Keratinocyte (primary cell): ENCODE measurements at regions not wholly inside any gene's neighbourhood (a gene's known extent, or its start where the extent isn't known, plus 50 kb on each side); places are given as distances from the start of the nearest gene placed in this dataset.

Experiments used
- DNase-seq: peaks from one replicate; pipeline ENCODE4 v3.0.0-alpha.2; 2011; ENCODE audit warnings: low read depth, missing footprints, low spot score
- FAIRE-seq: peaks from 2 replicates; lab custom pipeline; 2011; peaks lifted over from hg19 to GRCh38; lab: Jason Lieb, UNC
- H2AFZ ChIP-seq: 2 replicates; pipeline ENCODE4 v1.6.0; 2012; ENCODE audit warnings: low read length, control low read depth, inconsistent platforms; ENCODE audit not compliant: control insufficient read depth
- H3K27ac ChIP-seq: 2 replicates; pipeline ENCODE4 v1.5.1; 2011; ENCODE audit warnings: low read length; ENCODE audit not compliant: control insufficient read depth, insufficient read depth
- H3K27me3 ChIP-seq: 3 replicates; pipeline ENCODE4 v1.6.0; 2011; ENCODE audit warnings: low read length; ENCODE audit not compliant: control insufficient read depth, insufficient read depth; ENCODE audit errors: extremely low read depth
- H3K36me3 ChIP-seq, 2 experiments: 2 replicates in 1 of 2; 3 replicates in 1 of 2; pipeline ENCODE4 v1.5.1; 2011; ENCODE audit warnings: low read length in 2 of 2, mild to moderate bottlenecking in 1 of 2; ENCODE audit not compliant: control insufficient read depth in 2 of 2, insufficient read depth in 2 of 2; ENCODE audit errors: extremely low read depth in 1 of 2
- H3K4me1 ChIP-seq: 3 replicates; pipeline ENCODE4 v1.5.1; 2011; ENCODE audit warnings: low read length; ENCODE audit not compliant: control insufficient read depth, insufficient read depth; ENCODE audit errors: extremely low read depth
- H3K4me2 ChIP-seq: 3 replicates; pipeline ENCODE4 v1.6.0; 2011; ENCODE audit warnings: low read depth, low read length; ENCODE audit not compliant: control insufficient read depth, insufficient read depth; ENCODE audit errors: extremely low read depth
- H3K4me3 ChIP-seq, 3 experiments: fragments of 200-600 bp in 1 of 3; sonication (generic) in 1 of 3; 2 replicates in 2 of 3; 3 replicates in 1 of 3; pipeline ENCODE4 v1.5.1; 2011 to 2016; ENCODE audit warnings: low read length in 3 of 3, mild to moderate bottlenecking in 3 of 3, control low read depth in 2 of 3, inconsistent platforms in 1 of 3, low read depth in 1 of 3, mixed read lengths in 1 of 3, mixed run types in 1 of 3, moderate library complexity in 1 of 3; ENCODE audit not compliant: control insufficient read depth in 2 of 3, insufficient read depth in 2 of 3; ENCODE audit errors: extremely low read depth in 1 of 3
- H3K79me2 ChIP-seq: 2 replicates; pipeline ENCODE4 v1.6.0; 2012; ENCODE audit warnings: low read length; ENCODE audit not compliant: control insufficient read depth, insufficient read depth
- H3K9ac ChIP-seq: 3 replicates; pipeline ENCODE4 v1.6.0; 2011; ENCODE audit warnings: low read length; ENCODE audit not compliant: control insufficient read depth, insufficient read depth; ENCODE audit errors: extremely low read depth
- H3K9me1 ChIP-seq: 3 replicates; pipeline ENCODE4 v1.6.0; 2011; ENCODE audit warnings: low read length; ENCODE audit not compliant: control insufficient read depth, insufficient read depth; ENCODE audit errors: extremely low read depth
- H3K9me3 ChIP-seq: 2 replicates; pipeline ENCODE4 v1.5.1; 2012; ENCODE audit warnings: low read depth, low read length; ENCODE audit not compliant: control insufficient read depth
- H4K20me1 ChIP-seq: 3 replicates; pipeline ENCODE4 v1.6.0; 2011; ENCODE audit warnings: low read length; ENCODE audit not compliant: control insufficient read depth, insufficient read depth; ENCODE audit errors: extremely low read depth
- CTCF ChIP-seq, 3 experiments: IDR thresholded peaks in 1 of 3; conservative IDR thresholded peaks in 1 of 3; optimal IDR thresholded peaks in 1 of 3; 2 replicates in 2 of 3; 3 replicates in 1 of 3; pipeline versions ENCODE3 to v1.5.1; 2011; ENCODE audit warnings: low read length in 3 of 3, mild to moderate bottlenecking in 3 of 3, moderate library complexity in 2 of 3, control low read depth in 1 of 3, inconsistent platforms in 1 of 3; ENCODE audit not compliant: insufficient read depth in 2 of 3; ENCODE audit errors: extremely low read depth in 1 of 3
- EZH2 ChIP-seq: IDR thresholded peaks from one replicate; pipeline ENCODE4 v1.6.1; 2012; ENCODE audit warnings: inconsistent platforms, mild to moderate bottlenecking, low read length, moderate library complexity
- dilution Hi-C: fragments of 300-500 bp; cut with MboI; formaldehyde crosslinking; loops from one replicate; pipeline ENCODE4 v1.7.0; 2020; ENCODE audit warnings: low sequenced_read_pairs; ENCODE audit not compliant: extremely low pct_ligation_motif_present

- no peaks in the 10 kb centered on the region for H3K36me3 ChIP-seq
- H3K9ac ChIP-seq, result no peak overlapping the region
- DNase-seq, result no peak
- H2AFZ ChIP-seq, result no peak overlapping the region
- no peak for FAIRE-seq
- H3K9me3 ChIP-seq, result no peaks in the 10 kb centered on the region
- H4K20me1 ChIP-seq, result no peaks in the 10 kb centered on the region
- no peak overlapping the region for H3K4me3 ChIP-seq
- no peak overlapping the region for H3K27ac ChIP-seq
- no peaks in the 10 kb centered on the region for H3K4me1 ChIP-seq
- dilution Hi-C loops, result no loop called here
- no peaks in the 10 kb centered on the region for H3K79me2 ChIP-seq
- H3K27me3 ChIP-seq, result no peaks in the 10 kb centered on the region
- no peak for TF ChIP-seq EZH2
- no peak for TF ChIP-seq CTCF (optimal IDR thresholded peaks at IDR 0.05 in 1 of 3, IDR thresholded peaks at IDR 0.05 in 1 of 3, conservative IDR thresholded peaks at IDR 0.05 in 1 of 3; ENCODE audit: extremely low read depth in 1 of 3, insufficient read depth in 2 of 3, low read length in 3 of 3)
- no peaks in the 10 kb centered on the region for H3K9me1 ChIP-seq
- H3K4me2 ChIP-seq, result no peak overlapping the region
Observed at GRCh38 chr11:105203569-105204240, 64.1 kb upstream of the CARD18 start.

- no peak for TF ChIP-seq CTCF (optimal IDR thresholded peaks at IDR 0.05 in 1 of 3, IDR thresholded peaks at IDR 0.05 in 1 of 3, conservative IDR thresholded peaks at IDR 0.05 in 1 of 3; ENCODE audit: extremely low read depth in 1 of 3, insufficient read depth in 2 of 3, low read length in 3 of 3)
- no peak for TF ChIP-seq EZH2
- DNase-seq, result no peak
- no peaks in the 10 kb centered on the region for H3K36me3 ChIP-seq
- no peak for FAIRE-seq
- H3K27me3 ChIP-seq, result no peaks in the 10 kb centered on the region
- H3K79me2 ChIP-seq, result no peaks in the 10 kb centered on the region
- H4K20me1 ChIP-seq, result no peaks in the 10 kb centered on the region
- H3K27ac ChIP-seq, result no peak overlapping the region
- H3K4me3 ChIP-seq, result no peak overlapping the region
- no peak overlapping the region for H2AFZ ChIP-seq
- H3K9me3 ChIP-seq, result no peaks in the 10 kb centered on the region
- no peaks in the 10 kb centered on the region for H3K4me1 ChIP-seq
- H3K9ac ChIP-seq, result no peak overlapping the region
- no peak overlapping the region for H3K4me2 ChIP-seq
- H3K9me1 ChIP-seq, result no peaks in the 10 kb centered on the region
- dilution Hi-C loops, result no loop called here
Observed at GRCh38 chr11:105202844-105203548, 63.4 kb upstream of the CARD18 start.
